ENCODE measurements at regions not wholly inside any gene's neighbourhood (a gene's known extent, or its start where the extent isn't known, plus 50 kb on each side); places are given as distances from the start of the nearest gene placed in this dataset.

DNA sequence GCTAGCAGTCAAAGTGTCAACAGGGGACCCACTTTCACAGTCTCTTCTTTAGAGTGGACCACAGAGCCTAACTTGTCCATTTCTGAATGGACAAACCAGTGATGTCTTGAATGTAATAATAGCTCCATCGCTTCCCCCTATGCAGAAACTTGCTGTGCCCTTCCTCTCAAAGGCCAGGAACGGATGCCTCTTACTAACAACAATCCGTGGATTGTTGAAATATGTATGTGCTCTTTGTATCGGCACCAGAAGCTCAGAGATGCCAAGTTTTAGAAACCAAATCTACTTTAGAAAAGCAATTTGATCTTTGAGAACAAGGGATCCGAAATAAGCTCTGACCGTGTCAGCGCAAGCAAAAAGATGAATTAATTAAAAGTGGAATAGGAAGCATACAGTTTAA lies 259.5 kb upstream of the POU2AF2 start:
- Histone ChIP-seq H2AFZ (ENCODE audit: low read depth) (no peak overlapping the region), H3K27ac (no peak overlapping the region), H3K79me2 (ENCODE audit: insufficient read depth, low read depth) (no peaks in the 10 kb centered on the region), H3K36me3 (ENCODE audit: insufficient read depth) (no peaks in the 10 kb centered on the region), H3K27me3 (ENCODE audit: insufficient read depth, low read depth) (no peaks in the 10 kb centered on the region), H3K4me1 (ENCODE audit: low read depth, poor library complexity, severe bottlenecking) (no peaks in the 10 kb centered on the region), H3K9ac (no peak overlapping the region), H3K4me2 (no peak overlapping the region), H4K20me1 (ENCODE audit: insufficient read depth) (no peaks in the 10 kb centered on the region), H3K4me3 (IDR thresholded peaks at IDR 0.05; ENCODE audit: insufficient read depth, low read depth, low read length) (no peak overlapping the region)
- TF ChIP-seq, protein P1, sequence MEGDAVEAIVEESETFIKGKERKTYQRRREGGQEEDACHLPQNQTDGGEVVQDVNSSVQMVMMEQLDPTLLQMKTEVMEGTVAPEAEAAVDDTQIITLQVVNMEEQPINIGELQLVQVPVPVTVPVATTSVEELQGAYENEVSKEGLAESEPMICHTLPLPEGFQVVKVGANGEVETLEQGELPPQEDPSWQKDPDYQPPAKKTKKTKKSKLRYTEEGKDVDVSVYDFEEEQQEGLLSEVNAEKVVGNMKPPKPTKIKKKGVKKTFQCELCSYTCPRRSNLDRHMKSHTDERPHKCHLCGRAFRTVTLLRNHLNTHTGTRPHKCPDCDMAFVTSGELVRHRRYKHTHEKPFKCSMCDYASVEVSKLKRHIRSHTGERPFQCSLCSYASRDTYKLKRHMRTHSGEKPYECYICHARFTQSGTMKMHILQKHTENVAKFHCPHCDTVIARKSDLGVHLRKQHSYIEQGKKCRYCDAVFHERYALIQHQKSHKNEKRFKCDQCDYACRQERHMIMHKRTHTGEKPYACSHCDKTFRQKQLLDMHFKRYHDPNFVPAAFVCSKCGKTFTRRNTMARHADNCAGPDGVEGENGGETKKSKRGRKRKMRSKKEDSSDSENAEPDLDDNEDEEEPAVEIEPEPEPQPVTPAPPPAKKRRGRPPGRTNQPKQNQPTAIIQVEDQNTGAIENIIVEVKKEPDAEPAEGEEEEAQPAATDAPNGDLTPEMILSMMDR (conservative IDR thresholded peaks at IDR 0.05; ENCODE audit: low read depth, low read length) = no peak

- H3K4me2 ChIP-seq = no peak overlapping the region
- no peaks in the 10 kb centered on the region for H3K4me1 ChIP-seq (ENCODE audit: low read depth, poor library complexity, severe bottlenecking)
- H3K79me2 ChIP-seq (ENCODE audit: insufficient read depth, low read depth) = no peaks in the 10 kb centered on the region
- H3K9ac ChIP-seq = no peak overlapping the region
- H3K36me3 ChIP-seq (ENCODE audit: insufficient read depth) = no peaks in the 10 kb centered on the region
- no peak overlapping the region for H2AFZ ChIP-seq (ENCODE audit: low read depth)
- H3K27ac ChIP-seq = no peak overlapping the region
- no peak overlapping the region for H3K4me3 ChIP-seq (IDR thresholded peaks at IDR 0.05; ENCODE audit: insufficient read depth, low read depth, low read length)
- TF ChIP-seq, protein P1 (conservative IDR thresholded peaks at IDR 0.05; ENCODE audit: low read depth, low read length) = no peak
- no peaks in the 10 kb centered on the region for H4K20me1 ChIP-seq (ENCODE audit: insufficient read depth)
- H3K27me3 ChIP-seq (ENCODE audit: insufficient read depth, low read depth) = no peaks in the 10 kb centered on the region
Measured at GRCh38 chr11:110985547-110985946, 260.0 kb upstream of the POU2AF2 start.

GRCh38 chr11:110984693-110985092 lies 260.8 kb upstream of the POU2AF2 start:
- no peak overlapping the region for H3K4me3 ChIP-seq (IDR thresholded peaks at IDR 0.05; ENCODE audit: insufficient read depth, low read depth, low read length)
- H3K4me1 ChIP-seq (ENCODE audit: low read depth, poor library complexity, severe bottlenecking) = no peaks in the 10 kb centered on the region
- no peaks in the 10 kb centered on the region for H3K36me3 ChIP-seq (ENCODE audit: insufficient read depth)
- TF ChIP-seq, protein P1 (conservative IDR thresholded peaks at IDR 0.05; ENCODE audit: low read depth, low read length) = no peak
- H3K27ac ChIP-seq = no peak overlapping the region
- no peaks in the 10 kb centered on the region for H3K27me3 ChIP-seq (ENCODE audit: insufficient read depth, low read depth)
- no peaks in the 10 kb centered on the region for H4K20me1 ChIP-seq (ENCODE audit: insufficient read depth)
- H3K9ac ChIP-seq = no peak overlapping the region
- H3K79me2 ChIP-seq (ENCODE audit: insufficient read depth, low read depth) = no peaks in the 10 kb centered on the region
- H3K4me2 ChIP-seq = no peak overlapping the region
- no peak overlapping the region for H2AFZ ChIP-seq (ENCODE audit: low read depth)

DNA sequence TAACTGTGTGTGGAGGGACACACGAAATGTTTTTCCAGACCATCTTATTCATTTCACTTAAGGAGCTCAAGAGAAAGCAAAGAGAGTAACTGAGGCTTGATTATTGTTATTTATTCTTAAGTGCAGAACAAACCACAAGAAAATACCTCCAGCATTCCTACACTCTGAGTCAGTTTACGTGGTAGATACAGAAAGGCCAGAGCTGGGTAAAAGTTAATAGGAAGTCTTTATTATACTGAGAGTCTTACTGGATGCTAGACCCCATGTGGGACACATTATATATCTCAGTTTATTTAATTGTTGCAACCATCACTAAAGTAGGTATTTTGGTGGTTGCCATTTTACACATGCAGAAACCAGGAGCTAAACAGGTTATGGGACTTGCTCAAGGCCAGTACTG lies 261.4 kb upstream of the POU2AF2 start:
- Histone ChIP-seq H3K79me2 (ENCODE audit: insufficient read depth, low read depth) (no peaks in the 10 kb centered on the region), H3K4me1 (ENCODE audit: low read depth, poor library complexity, severe bottlenecking) (no peaks in the 10 kb centered on the region), H3K27ac (no peak overlapping the region), H3K9ac (no peak overlapping the region), H4K20me1 (ENCODE audit: insufficient read depth) (no peaks in the 10 kb centered on the region), H3K4me3 (IDR thresholded peaks at IDR 0.05; ENCODE audit: insufficient read depth, low read depth, low read length) (no peak overlapping the region), H2AFZ (ENCODE audit: low read depth) (no peak overlapping the region), H3K27me3 (ENCODE audit: insufficient read depth, low read depth) (no peaks in the 10 kb centered on the region), H3K4me2 (no peak overlapping the region), H3K36me3 (ENCODE audit: insufficient read depth) (no peaks in the 10 kb centered on the region)
- TF ChIP-seq, protein P1 (conservative IDR thresholded peaks at IDR 0.05; ENCODE audit: low read depth, low read length) = no peak
